UCSD-AML1 (cell line): ENCODE measurements at regions not wholly inside any gene's neighbourhood (a gene's known extent, or its start where the extent isn't known, plus 50 kb on each side); places are given as distances from the start of the nearest gene placed in this dataset.

Source experiments
- DNase-seq: peaks from one replicate; lab custom pipeline; 2025; ENCODE audit not compliant: unreplicated experiment; lab: John Stamatoyannopoulos, UW

DNA sequence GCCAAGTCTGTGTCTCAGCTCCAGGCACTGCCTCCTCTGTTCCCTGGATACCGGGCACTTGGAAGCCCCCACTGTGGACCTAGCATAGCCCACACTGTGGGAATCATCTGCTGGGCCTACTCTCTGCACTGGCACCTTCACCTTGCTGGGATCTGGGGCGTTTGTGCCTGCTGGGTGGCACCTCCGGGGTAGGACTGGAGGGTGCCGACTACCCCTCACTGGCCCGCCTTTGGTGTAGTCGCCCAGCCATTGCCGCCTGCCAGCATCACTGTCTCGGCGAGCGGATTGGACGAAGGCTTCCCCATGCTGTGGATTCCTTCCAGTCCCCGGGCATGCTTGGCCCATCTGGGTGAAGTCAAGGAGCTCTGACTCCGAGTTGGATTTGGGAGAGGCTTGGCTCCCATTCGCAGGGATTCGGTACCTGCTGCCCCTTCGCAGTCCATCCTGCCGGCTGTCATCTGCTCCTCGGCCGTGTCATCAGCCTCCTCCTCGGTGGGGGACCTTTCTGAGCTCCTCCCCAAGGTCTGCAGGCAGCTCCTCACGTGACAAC is 180.6 kb upstream of the HDAC4 start:
- no peak for DNase-seq

DNA sequence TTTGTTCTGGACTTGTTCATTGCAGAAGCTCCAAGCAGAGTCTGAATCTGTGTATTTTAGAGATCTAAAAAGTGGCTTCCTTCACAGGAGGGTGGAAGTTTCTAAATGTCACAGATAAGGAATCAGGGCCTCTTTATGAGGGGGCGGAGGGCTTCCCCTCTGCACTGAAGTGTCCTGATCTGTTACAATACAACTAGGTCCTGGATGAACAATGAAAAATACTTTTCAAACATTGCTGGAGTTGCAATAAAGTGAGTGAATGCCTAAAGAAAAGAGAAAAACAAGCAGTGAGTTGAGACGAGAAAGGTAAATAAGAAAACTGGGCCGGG is 179.3 kb upstream of the HDAC4 start:
- DNase-seq, result no peak

DNA sequence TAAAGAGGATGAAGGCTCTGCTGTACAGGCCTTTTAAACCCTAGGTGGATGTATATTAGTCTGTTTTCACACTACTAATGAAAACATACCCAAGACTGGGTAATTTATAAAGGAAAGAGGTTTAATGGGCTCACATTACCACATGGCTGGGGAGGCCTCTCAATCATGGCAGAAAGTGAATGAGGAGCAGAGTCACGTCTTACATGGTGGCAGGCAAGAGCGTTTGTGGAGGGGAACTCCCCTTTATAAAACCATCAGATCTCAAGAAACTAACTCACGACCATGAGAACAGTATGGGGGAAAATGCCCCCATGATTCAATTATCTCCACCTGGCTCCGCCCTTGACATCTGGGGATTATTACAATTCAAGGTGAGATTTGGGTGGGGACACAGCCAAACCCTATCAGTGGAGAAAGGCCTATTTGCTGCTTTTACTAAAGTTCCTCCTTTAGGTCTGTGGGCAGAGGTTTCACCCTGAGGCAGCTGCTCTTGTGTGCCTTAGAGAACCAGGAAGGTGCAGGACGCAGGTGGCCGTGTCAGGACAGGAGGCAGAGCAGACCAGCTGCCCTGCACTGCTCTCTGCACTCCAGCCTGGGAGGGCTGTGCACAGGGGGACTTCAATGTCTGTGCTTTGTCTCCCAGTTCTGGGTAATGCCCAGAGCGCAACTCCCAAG is 178.8 kb upstream of the HDAC4 start:
- no peak for DNase-seq

DNA sequence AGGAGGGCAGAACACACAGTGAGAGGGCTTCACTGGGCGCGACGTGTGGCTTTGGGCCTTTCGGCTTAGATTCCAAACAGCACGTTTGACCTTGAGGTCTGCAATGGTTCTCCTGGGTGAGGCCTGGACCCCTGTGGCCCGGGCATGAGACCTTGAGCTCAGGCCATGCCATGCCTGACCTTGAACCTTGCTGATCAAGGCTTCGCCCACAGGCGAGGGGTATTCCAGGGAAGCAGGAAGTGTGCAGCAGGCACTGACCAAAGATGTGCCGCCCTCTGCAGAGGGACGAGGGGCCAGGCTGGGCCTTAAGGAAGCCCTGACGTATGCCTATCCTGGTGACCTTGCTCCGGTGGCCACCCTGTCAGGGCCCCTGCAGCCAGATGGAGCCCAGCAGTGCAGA is 178.3 kb upstream of the HDAC4 start:
- no peak for DNase-seq

DNA sequence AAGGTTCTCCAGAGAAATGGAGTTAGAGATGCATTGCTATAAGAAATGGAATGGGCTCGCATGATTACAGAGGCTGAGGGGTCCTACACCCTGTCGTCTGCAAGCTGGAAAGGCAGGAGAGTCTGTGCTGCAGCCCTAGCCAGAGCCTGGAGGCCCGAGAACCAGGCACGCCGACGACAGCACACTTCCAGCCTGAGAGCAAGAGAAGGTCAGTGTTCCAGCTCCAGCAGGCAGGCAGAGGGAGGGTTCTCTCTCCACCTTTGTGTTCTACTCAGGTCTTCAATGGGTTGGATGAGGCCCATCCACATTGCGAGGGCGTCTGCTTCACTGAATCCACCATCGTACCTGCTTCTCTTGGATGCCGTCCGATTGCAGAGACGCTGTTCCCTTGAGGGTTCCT is 177.6 kb upstream of the HDAC4 start:
- DNase-seq, result no peak

DNA sequence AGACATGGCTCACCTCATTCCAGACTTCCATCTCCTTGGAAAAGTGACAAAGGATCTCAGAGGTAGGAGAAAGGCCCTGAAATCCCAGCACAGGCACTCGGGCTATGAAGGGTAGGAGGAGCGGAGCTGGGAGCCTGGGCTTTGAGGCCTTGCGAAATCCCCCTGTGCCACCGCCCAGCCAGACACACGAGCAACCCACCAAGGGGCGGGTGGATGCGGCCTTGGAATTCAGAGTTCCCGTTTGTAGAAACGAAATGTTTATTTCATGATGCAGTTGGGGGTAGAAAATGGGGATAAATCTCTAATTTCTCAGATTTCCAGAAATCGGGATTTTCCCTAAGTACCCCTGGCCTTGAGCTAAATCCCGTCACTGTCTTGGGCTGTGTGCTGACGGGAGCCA is 177.1 kb upstream of the HDAC4 start:
- DNase-seq, result no peak

DNA sequence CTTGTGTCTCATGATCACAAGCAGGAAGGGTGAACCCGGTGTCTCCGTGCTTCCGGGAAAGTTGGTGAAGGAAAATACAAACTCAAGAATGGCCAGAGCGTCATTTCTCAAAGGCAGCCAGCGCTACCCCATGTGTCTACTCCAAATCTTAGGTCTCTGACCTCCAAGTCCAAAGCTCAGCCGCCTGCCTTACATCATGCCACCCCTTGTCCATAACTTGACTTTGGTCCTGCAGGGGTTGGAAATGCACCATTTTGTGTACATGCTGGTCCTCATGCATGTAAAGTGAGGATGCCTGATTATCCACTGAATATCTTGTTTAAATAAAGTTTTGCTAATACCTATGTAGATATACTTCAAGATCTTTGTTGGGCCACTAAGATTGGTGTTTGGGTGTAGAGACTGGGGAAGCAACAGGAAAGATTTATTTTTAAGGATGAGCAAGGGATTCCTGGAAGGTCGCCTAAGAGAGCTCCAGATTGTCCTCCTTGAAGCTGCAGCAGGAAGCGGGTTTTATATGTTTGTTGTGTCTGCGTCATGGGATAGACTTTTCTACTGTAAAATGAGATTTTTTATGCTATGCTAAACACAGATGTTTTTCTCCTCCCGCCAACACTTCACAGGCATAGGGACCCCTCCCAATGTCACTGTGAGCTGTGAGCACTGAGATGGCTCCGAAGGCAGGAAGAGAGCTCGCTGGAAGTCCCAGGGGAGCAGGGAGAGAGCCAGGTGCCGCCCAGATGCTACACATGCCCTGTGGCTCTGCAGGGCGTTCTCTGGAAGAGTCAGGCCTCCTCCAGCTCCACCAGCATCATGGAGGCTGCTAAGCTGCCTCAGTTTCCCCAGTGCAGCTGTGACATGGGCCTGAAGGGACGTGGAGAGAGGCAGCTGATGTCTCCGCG is 176.2 kb upstream of the HDAC4 start:
- no peak for DNase-seq

DNA sequence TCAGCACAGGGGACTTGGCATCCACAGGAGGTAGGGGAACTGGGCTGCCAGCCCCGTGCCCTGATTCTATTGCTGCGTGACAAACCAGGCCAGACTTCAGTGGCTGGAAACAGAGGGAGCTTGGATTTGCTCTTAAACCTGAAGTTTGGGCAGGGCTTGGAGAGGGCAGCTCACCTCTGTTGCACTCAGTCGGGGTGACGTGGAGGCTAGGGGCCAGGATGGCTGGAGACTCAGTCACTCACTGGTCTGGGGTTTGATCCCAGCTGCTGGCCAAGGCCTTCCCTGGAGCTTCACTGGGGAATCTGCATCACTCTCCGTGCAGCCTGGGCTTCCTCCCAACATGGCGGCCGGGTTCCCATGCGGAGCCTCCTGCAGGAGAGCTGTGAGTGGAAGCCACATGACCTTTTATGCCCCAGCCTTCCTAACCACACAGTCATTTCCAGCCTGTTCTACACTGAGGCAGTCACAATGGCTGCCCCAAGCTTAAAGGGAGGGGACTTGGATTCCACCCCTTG is 175.2 kb upstream of the HDAC4 start:
- no peak for DNase-seq

DNA sequence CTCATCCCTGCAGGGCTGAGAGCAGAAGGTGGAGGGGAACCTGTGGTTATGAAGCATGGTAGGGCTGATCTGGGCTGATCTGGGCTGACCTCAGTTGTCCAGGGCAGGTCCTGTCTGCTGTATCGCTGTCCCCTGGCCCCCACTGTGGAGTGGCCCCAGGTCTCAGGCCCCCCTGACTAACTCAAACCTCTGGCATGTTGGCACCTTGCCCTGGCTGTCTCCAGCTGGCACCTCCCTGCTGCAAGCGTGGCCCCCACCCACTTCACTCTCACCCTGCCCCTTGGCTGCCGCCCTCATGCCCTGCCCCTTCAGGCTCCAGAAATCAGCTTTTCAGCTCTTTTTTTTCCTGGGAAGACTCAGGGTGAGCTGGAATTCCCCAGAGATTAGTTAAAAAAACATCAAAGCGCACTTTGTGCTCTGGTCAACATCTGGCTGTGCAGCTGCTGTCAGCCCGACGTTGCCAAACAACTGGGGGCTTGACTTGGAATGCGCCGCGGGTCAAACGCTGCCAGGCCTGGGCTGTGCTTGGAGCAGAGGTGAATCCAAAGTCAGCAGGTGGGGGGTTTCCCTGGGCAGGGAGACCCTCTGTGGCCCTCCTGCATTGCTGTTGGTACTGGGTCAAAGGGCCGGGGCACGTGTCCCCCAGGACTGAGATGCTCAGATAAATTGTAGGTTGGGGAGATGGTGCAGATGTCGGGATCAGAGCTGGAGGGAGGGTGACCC is 173.8 kb upstream of the HDAC4 start:
- DNase-seq, result no peak

DNA sequence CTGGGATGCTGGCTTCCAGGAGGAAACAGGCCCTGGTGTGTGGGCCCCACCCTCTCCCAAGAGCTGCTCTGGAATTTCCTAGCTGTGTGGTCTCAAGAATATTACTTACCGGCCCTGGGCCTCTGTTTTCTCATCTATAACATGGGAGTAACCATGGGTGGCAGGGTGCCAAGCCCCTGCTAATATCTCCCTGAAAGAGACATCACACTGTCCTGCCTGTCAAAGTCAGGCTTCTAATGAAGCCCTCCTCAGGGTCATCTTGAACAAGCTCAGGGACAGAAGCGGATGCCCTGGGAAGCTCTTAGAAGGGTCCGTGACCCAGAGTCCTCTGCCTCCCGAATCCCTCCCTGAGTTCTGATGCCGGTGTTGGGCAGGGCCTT is 173.2 kb upstream of the HDAC4 start:
- no peak for DNase-seq

DNA sequence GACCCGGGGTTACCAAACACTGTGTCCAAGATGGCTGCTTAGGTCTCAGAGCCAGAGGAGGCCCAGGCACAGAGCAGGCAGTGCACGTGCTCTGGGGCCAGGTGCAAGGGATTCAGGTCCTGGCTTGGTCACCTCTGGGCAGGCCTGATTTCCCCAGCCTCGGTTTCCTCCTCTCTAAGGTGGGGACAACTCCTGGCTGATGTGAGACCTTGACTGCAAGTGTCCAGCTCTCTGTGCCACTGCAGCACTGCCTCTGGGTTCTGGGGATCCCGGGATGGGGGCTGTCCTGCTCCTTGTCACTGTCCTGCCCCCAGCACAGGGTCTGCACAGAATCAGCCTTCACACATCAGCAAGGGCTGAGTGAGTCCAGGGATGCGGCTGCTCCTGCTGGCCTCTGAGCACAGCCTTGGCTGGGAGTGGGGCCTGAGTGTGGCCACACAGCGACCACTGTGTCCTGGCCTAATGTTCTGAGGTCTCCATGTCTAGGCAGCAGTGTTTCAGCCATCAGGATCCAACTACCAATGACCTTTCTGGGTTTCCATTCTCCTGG is 170.2 kb upstream of the HDAC4 start:
- DNase-seq, result no peak

DNA sequence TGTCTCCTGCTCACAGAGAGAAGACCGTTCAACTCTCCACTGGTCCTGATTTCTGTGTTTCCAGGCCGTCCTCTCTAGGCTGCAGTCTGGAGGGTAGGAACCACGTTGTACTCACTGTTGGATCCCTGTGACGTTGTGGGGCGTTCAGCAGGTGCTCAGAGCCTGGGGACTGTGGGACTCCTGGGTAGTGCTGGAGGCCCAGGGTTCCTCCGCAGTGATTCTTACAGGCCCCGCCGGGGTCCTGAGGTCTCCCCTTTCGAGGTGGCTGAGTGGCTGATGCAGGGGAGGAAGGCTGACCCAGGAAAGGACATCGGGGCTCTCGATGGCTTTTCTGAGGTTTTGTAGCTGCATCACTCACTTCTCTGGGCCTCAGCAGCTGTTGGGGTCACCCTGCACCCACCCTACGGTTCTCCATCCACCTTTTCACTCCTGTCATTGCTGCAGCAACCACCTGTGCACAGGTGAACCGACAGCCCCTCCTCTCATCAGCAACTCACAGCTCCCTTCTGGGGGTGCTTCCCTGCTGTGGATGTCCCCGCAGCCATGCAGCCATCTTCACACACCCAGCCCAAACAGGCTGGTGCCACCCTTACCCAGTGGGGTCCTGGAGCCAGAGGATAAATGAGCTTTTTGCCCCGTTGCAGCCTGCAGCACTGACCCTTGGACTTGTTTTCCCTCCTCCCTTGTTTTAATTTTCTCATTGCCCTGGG is 169.6 kb upstream of the HDAC4 start:
- DNase-seq, result no peak

DNA sequence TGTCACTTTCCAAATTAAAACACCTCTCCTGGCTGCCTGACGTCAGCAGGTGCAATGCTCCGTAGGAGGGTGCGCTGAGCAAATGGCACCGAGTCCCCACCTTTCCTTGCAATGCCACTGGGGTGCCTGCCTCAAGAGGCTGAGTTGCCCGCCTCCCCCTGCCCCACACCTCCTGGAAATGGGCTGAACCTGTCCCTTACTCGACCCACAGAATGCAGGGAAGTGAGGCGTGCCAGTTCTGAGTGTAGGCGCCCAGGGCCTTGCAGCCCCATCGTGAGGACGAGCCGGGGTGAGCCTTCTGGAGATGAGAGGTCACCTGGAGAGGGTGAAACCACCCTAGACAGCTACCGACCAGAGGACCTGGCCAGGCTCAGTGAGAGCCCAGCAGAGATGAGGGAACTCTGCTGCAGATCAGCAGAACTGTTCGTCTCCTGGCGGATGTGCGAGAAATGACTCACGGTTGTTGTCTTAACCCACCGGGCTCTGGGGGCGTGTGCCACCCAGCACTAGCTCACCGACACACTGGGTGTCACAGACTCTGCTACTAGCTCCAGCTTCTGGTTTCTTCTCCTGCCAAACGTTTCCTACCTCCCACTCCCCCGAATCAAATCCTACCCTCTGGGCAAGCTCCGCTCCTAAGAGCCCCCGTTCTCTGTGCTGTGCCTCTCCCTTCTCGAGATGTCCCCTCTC is 168.7 kb upstream of the HDAC4 start:
- DNase-seq, result no peak

DNA sequence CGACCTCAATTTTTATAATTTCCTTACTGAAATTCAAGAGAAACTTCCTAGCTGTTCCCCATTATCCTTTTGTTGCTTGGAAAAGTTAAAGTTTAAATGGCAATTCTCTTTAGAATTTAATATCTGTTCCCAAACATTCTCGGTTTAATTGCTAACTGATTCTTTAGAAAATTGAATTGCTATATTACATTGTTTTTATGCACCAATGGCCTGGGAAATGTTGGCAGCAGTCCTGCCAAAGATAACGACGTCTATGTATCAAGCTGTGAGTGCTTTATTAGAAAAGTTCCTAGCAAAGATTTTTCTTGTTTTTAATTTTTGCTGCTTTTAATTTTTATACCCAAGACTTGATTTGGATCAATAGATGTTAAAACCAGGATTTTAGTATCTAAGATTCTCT is 167.8 kb upstream of the HDAC4 start:
- DNase-seq, result no peak

DNA sequence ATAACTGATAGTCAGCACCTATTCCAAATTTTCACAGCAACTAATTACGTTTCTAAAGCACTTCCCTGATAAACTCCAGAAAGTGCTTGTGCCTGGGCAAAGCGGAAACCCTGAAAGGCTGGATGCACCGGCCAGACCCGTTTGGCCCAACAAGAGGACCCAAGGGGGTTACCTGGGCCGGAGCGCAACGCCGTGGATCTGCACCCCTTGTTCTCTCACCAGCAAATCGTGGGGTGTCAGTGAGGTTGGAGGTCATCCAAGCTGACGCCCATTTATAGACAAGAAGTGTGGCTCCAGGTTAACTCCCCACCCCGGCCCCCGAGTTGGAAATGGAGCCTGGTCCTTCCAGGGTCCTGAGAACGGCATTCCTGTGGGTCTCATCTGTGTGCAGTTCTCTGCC is 167.0 kb upstream of the HDAC4 start:
- DNase-seq, result no peak

DNA sequence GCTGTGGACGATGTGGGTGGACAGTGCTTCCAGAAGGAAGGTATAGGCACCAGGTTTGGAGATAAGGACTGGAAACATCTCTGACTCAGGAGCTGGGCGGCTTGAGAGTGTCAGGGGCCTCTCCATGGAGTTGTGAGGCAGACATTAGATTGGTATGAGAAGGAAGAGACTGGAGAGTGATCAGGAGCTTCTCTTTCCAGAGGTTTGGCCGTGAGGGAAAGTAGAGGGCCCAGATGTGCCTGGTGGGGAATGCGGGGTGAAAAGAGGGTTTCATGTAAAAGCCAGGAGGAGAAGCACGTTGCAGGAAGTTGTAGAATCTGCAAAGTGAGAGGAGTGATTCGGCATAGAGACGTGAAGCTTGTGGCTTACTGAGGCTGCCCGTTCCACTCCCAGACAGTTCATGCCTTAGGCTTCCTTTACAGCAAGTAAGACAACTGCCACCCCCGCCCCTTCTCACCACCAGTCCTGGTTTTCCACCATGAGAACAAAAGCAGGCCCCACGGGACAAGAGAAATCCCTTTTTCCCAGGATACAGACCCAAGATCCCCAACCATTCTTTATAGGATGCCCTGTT is 166.3 kb upstream of the HDAC4 start:
- no peak for DNase-seq

DNA sequence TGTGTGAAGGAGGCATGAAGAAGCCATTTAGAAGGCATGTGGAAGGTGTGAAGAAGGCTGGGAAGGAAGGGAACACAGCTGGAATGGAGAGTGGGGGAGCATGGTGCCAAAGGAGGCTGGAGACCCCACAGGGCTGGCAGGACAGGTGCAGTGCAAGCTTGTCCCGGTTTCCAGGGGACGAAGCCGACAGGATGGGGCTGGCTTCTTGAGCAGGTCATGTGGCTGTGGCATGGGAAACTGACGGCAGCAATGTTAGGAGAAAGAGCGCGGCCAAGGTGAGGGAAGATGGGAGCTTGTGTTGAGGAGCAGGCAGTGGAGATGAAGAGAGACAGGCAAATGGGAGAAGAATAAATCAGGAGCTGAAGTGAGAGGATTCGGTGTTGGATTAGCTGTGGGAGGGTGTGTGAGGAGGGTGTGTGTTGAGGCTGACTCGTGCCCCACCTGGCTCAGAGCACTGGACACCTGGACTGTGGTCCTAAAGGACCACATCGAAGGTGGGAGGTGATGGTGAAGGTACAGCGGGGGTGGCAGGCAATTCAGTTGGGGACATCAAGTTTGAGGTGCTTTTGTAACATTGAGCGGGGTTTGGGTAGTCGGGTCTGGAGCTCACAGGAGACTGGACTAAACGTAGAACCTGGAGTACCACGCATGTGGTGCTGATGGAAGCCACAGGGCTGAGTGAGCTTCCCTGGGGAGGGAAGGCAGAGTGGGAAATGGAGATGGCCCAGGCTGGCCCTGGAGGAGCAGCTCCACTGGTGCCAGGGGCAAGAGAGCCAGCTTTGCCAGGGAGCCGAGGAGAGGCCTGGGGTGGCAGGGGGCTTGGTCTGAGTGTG is 165.6 kb upstream of the HDAC4 start:
- DNase-seq, result no peak

DNA sequence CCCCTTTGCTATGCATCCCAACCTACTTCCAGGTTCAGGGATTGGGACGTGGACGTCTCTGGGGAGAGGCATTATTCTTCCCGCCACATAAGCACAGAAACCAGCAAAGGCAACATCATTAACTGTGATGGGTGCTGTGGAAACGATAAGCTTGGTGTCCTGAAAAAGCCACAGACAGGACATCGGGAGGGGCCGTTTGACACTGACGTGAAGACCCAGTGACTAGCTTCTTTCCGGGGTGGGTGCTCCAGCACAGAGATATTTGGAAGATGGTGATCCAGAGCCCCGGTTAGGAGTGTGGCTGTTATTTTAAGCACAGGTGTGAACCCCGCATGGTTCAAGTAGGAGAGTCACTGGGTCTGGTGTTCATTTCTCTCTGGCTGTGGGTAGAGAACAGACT is 163.8 kb upstream of the HDAC4 start:
- no peak for DNase-seq

DNA sequence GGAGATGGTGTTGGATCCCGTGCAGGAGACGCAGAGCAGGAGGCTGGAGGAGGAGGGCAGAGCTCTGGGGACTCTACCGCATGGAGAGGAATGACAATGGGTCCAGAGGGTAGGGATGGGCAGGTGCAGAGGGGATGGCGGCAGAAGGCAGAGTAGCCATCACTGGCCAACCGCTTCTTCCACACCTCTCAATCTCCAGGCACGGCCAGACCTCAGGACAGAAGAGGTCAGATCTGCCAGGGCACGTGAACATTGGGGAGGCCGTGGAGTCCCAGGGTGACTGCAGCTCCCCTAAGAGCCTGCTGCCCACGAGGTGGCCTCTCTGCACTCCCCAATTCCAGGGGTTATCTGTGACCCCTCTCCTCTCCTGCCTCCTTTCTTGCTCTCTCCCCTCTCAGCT is 162.7 kb upstream of the HDAC4 start:
- no peak for DNase-seq
